GM23338 (cell line): ENCODE measurements at regions not wholly inside any gene's neighbourhood (a gene's known extent, or its start where the extent isn't known, plus 50 kb on each side); places are given as distances from the start of the nearest gene placed in this dataset.

Experiments
- ATAC-seq: fragments of 200-7000 bp; cut with Tn5 transposase; 3 replicates; pipeline ENCODE4 v1.9.1; 2020
- DNase-seq: peaks from one replicate; pipeline ENCODE4 v3.0.0-alpha.2; 2015; ENCODE audit warnings: low spot score
- H2AFZ ChIP-seq: fragments of 200-600 bp; sonication (generic); 2 replicates; pipeline ENCODE4 v1.8.0; 2016; ENCODE audit warnings: antibody characterized with exemption, mild to moderate bottlenecking, moderate library complexity
- H3F3A ChIP-seq: fragments of 200-600 bp; sonication (generic); replicated peaks from 2 replicates; pipeline ENCODE4 v1.8.0; 2017; ENCODE audit warnings: antibody characterized with exemption, mixed run types, low read depth
- H3K27ac ChIP-seq: fragments of 200-600 bp; sonication (generic); 2 replicates; pipeline ENCODE4 v1.6.1; 2016; ENCODE audit warnings: low read depth
- H3K27me3 ChIP-seq: fragments of 200-600 bp; sonication (generic); 2 replicates; pipeline ENCODE4 v1.8.0; 2016; ENCODE audit warnings: mild to moderate bottlenecking, mixed run types, moderate library complexity; ENCODE audit not compliant: insufficient read depth
- H3K36me3 ChIP-seq: fragments of 200-600 bp; sonication (generic); 2 replicates; pipeline ENCODE4 v1.8.0; 2016; ENCODE audit warnings: mild to moderate bottlenecking; ENCODE audit not compliant: insufficient read depth
- H3K4me1 ChIP-seq: fragments of 200-600 bp; sonication (generic); 2 replicates; pipeline ENCODE4 v1.8.0; 2016; ENCODE audit warnings: mild to moderate bottlenecking, moderate library complexity; ENCODE audit not compliant: insufficient read depth
- H3K4me2 ChIP-seq: fragments of 200-600 bp; sonication (generic); 2 replicates; pipeline ENCODE4 v1.7.1; 2017; ENCODE audit warnings: mixed run types
- H3K4me3 ChIP-seq: fragments of 200-600 bp; sonication (generic); 2 replicates; pipeline ENCODE4 v1.6.1; 2016; ENCODE audit warnings: mixed run types
- H3K79me2 ChIP-seq: fragments of 200-600 bp; sonication (generic); replicated peaks from 2 replicates; pipeline ENCODE4 v1.8.0; 2017; ENCODE audit warnings: mild to moderate bottlenecking; ENCODE audit not compliant: insufficient read depth
- H3K9me2 ChIP-seq: fragments of 200-600 bp; sonication (generic); 2 replicates; pipeline ENCODE4 v1.8.0; 2017; ENCODE audit not compliant: insufficient read depth
- H4K20me1 ChIP-seq: fragments of 200-600 bp; sonication (generic); replicated peaks from 2 replicates; pipeline ENCODE4 v1.8.0; 2017; ENCODE audit warnings: mild to moderate bottlenecking; ENCODE audit not compliant: insufficient read depth
- H3K27ac Mint-ChIP-seq: 2 replicates; pipeline ENCODE4 v1.8.0; 2020; ENCODE audit warnings: inconsistent platforms, mild to moderate bottlenecking, moderate library complexity, mixed read lengths
- H3K27me3 Mint-ChIP-seq: 3 replicates; pipeline ENCODE4 v1.8.0; 2022; ENCODE audit warnings: low read depth, mild to moderate bottlenecking, moderate library complexity, mixed read lengths, inconsistent platforms; ENCODE audit not compliant: insufficient read depth, poor library complexity
- H3K36me3 Mint-ChIP-seq: 3 replicates; pipeline ENCODE4 v1.8.0; 2021; ENCODE audit warnings: low read depth, mild to moderate bottlenecking, inconsistent platforms, moderate library complexity, mixed read lengths
- H3K4me1 Mint-ChIP-seq: 3 replicates; pipeline ENCODE4 v1.8.0; 2020; ENCODE audit warnings: mild to moderate bottlenecking, inconsistent platforms, mixed read lengths
- H3K4me3 Mint-ChIP-seq: 3 replicates; pipeline ENCODE4 v1.8.0; 2021; ENCODE audit warnings: moderate library complexity, mild to moderate bottlenecking, inconsistent platforms, mixed read lengths
- H3K9me3 Mint-ChIP-seq: 3 replicates; pipeline ENCODE4 v1.8.0; 2020; ENCODE audit warnings: moderate library complexity, mild to moderate bottlenecking, inconsistent platforms, mixed read lengths
- CREB1 ChIP-seq: fragments of 250-450 bp; sonication (Bioruptor Pico); IDR thresholded peaks from 2 replicates; pipeline ENCODE4 v1.5.0; 2020; ENCODE audit warnings: low read depth, mild to moderate bottlenecking, moderate library complexity
- CTCF ChIP-seq, 2 experiments: fragments of 200-600 bp in 1 of 2; sonication (generic) in 1 of 2; conservative IDR thresholded peaks; 2 replicates each; pipeline versions ENCODE4 v1.5.1 to v1.6.1; 2016 to 2017; ENCODE audit warnings: antibody characterized with exemption in 2 of 2, low read depth in 2 of 2, mild to moderate bottlenecking in 2 of 2, moderate library complexity in 1 of 2
- EZH2 ChIP-seq: fragments of 200-600 bp; sonication (generic); IDR thresholded peaks from one replicate; pipeline ENCODE4 v1.8.0; 2017; ENCODE audit warnings: antibody characterized with exemption, mild to moderate bottlenecking, low read depth; ENCODE audit not compliant: unreplicated experiment
- EZH2phosphoT487 ChIP-seq: fragments of 200-600 bp; sonication (generic); IDR thresholded peaks from one replicate; pipeline ENCODE4 v1.8.1; 2018; ENCODE audit warnings: antibody characterized with exemption; ENCODE audit not compliant: unreplicated experiment
- JUNB ChIP-seq: IDR thresholded peaks from one replicate; pipeline ENCODE4 v1.6.1; 2016; ENCODE audit warnings: antibody characterized with exemption; ENCODE audit not compliant: unreplicated experiment
- NANOG ChIP-seq: IDR thresholded peaks from 2 replicates; pipeline ENCODE4 v1.6.1; 2016; ENCODE audit warnings: antibody characterized with exemption, borderline replicate concordance
- POLR2AphosphoS5 ChIP-seq: IDR thresholded peaks from 2 replicates; pipeline ENCODE4 v1.6.1; 2016; ENCODE audit warnings: antibody characterized with exemption, low read depth
- STAT1 ChIP-seq: IDR thresholded peaks from one replicate; pipeline ENCODE4 v1.6.1; 2016; ENCODE audit warnings: antibody characterized with exemption; ENCODE audit not compliant: unreplicated experiment
- ZNF114 ChIP-seq: fragments of 250-450 bp; sonication (Bioruptor Pico); IDR thresholded peaks from 2 replicates; pipeline ENCODE4 v1.5.0; 2020; ENCODE audit warnings: mild to moderate bottlenecking, moderate library complexity
- ZNF331 ChIP-seq: fragments of 250-450 bp; sonication (Bioruptor Pico); IDR thresholded peaks from 2 replicates; pipeline ENCODE4 v1.5.0; 2020; ENCODE audit warnings: low read depth, mild to moderate bottlenecking, moderate library complexity
- ZNF462 ChIP-seq: fragments of 250-450 bp; sonication (Bioruptor Pico); IDR thresholded peaks from 2 replicates; pipeline ENCODE4 v1.5.0; 2020; ENCODE audit warnings: mild to moderate bottlenecking, moderate library complexity
- TF ChIP-seq, protein P1 (sequence below): IDR thresholded peaks from one replicate; pipeline ENCODE4 v1.6.1; 2018; ENCODE audit warnings: antibody characterized with exemption; ENCODE audit not compliant: unreplicated experiment

GRCh38 chr19:31699421-31699820, 350.2 kb upstream of the TSHZ3 start (continued):
- TF ChIP-seq CTCF (conservative IDR thresholded peaks at IDR 0.05; ENCODE audit: low read depth in 2 of 2) (no peak), ZNF331 (no peak), NANOG (no peak)

DNA sequence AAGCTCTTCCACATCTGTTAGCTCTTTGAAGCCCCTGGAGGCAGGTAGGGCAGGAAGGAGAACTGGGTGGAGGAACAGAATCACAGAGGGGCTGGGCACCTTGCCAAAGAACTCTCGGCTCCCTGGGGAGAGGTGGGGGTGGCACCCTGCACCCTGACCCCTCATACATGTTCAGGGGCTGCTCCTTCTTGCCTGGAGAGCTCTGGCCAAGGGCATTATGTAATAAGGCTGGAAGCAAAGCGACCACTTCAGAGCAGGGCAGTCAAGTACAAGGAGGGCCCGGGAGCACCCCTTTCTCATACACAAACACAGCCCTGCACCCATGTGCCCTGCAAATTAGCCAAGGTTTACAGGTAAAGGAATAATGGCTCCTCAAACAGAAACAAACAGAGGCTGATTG, 351.9 kb upstream of the TSHZ3 start:
- no peaks in the 10 kb centered on the region for H3F3A ChIP-seq
- no peaks in the 10 kb centered on the region for H3K79me2 ChIP-seq
- no peak overlapping the region for H3K4me2 ChIP-seq
- H4K20me1 ChIP-seq, result no peaks in the 10 kb centered on the region
- H3K27ac Mint-ChIP-seq, result no peak overlapping the region
- H3K36me3 ChIP-seq, result no peaks in the 10 kb centered on the region
- no peak overlapping the region for H3K27ac ChIP-seq
- H2AFZ ChIP-seq, result no peak overlapping the region
- H3K4me3 Mint-ChIP-seq, result no peak overlapping the region
- no peaks in the 10 kb centered on the region for H3K27me3 ChIP-seq
- H3K9me2 ChIP-seq, result peaks cover 22% of the 10 kb centered on the region
- TF ChIP-seq CTCF (conservative IDR thresholded peaks at IDR 0.05; ENCODE audit: low read depth in 2 of 2) (no peak), ZNF114 (CRISPR knock-in tag) (no peak), EZH2 (no peak), JUNB (no peak), EZH2phosphoT487 (no peak), NANOG (no peak), STAT1 (no peak), CREB1 (CRISPR knock-in tag) (no peak), ZNF462 (CRISPR knock-in tag) (no peak), POLR2AphosphoS5 (no peak)
- TF ChIP-seq, protein P1, sequence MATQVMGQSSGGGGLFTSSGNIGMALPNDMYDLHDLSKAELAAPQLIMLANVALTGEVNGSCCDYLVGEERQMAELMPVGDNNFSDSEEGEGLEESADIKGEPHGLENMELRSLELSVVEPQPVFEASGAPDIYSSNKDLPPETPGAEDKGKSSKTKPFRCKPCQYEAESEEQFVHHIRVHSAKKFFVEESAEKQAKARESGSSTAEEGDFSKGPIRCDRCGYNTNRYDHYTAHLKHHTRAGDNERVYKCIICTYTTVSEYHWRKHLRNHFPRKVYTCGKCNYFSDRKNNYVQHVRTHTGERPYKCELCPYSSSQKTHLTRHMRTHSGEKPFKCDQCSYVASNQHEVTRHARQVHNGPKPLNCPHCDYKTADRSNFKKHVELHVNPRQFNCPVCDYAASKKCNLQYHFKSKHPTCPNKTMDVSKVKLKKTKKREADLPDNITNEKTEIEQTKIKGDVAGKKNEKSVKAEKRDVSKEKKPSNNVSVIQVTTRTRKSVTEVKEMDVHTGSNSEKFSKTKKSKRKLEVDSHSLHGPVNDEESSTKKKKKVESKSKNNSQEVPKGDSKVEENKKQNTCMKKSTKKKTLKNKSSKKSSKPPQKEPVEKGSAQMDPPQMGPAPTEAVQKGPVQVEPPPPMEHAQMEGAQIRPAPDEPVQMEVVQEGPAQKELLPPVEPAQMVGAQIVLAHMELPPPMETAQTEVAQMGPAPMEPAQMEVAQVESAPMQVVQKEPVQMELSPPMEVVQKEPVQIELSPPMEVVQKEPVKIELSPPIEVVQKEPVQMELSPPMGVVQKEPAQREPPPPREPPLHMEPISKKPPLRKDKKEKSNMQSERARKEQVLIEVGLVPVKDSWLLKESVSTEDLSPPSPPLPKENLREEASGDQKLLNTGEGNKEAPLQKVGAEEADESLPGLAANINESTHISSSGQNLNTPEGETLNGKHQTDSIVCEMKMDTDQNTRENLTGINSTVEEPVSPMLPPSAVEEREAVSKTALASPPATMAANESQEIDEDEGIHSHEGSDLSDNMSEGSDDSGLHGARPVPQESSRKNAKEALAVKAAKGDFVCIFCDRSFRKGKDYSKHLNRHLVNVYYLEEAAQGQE, result no peak
- H3K4me3 ChIP-seq, result no peak overlapping the region
- no peaks in the 10 kb centered on the region for H3K4me1 Mint-ChIP-seq
- ATAC-seq (no peak), DNase-seq (no peak)
- H3K36me3 Mint-ChIP-seq, result no peaks in the 10 kb centered on the region
- H3K4me1 ChIP-seq, result no peaks in the 10 kb centered on the region
- no peaks in the 10 kb centered on the region for H3K9me3 Mint-ChIP-seq
- peaks cover 7% of the 10 kb centered on the region for H3K27me3 Mint-ChIP-seq
